Activated CD4-positive, alpha-beta T cell treated with anti-CD3 and anti-CD28 coated beads, Interleukin-2, Interleukin-6, amounts not matched to agents 100 ng/mL and 50 ng/mL, durations not matched to agents 16 hours and 8 hours (primary cell): ENCODE measurements at regions not wholly inside any gene's neighbourhood (a gene's known extent, or its start where the extent isn't known, plus 50 kb on each side); places are given as distances from the start of the nearest gene placed in this dataset.
"Not testable (repeated sequence)": the region's sequence is repeated elsewhere in the genome, so short reads cannot be mapped to it uniquely, and the experiment has no call there.

ENCODE experiments used
- DNase-seq: peaks from one replicate; pipeline ENCODE4 v3.0.0-alpha.2; 2020

GRCh38 chr1:95536501-95536900 lies 302.5 kb downstream of the RWDD3 start:
- no peak for DNase-seq

GRCh38 chr1:95537176-95537575 lies 303.2 kb downstream of the RWDD3 start:
- no peak for DNase-seq

GRCh38 chr1:95538242-95538641 lies 304.2 kb downstream of the RWDD3 start:
- not testable (repeated sequence) for DNase-seq

- DNase-seq = no peak
These were observed 308.9 kb downstream of the RWDD3 start for GRCh38 chr1:95542936-95543335.

GRCh38 chr1:95547005-95547404 lies 313.0 kb downstream of the RWDD3 start:
- DNase-seq = no peak

- no peak for DNase-seq
These were observed 314.2 kb downstream of the RWDD3 start for GRCh38 chr1:95548211-95548610.

- DNase-seq = no peak
These were observed 317.2 kb downstream of the RWDD3 start for GRCh38 chr1:95551201-95551600.

GRCh38 chr1:95553595-95553994 lies 319.6 kb downstream of the RWDD3 start:
- no peak for DNase-seq

- DNase-seq = no peak
These were observed 320.4 kb downstream of the RWDD3 start for GRCh38 chr1:95554408-95554807.

- DNase-seq = no peak
These were observed 324.8 kb downstream of the RWDD3 start for GRCh38 chr1:95558791-95559190.

GRCh38 chr1:95561346-95561745 lies 327.3 kb downstream of the RWDD3 start:
- DNase-seq = no peak

GRCh38 chr1:95562230-95562629 lies 328.2 kb downstream of the RWDD3 start:
- no peak for DNase-seq

- DNase-seq = no peak
These were observed 338.0 kb downstream of the RWDD3 start for GRCh38 chr1:95572002-95572401.

GRCh38 chr1:95572962-95573361 lies 339.0 kb downstream of the RWDD3 start:
- no peak for DNase-seq

GRCh38 chr1:95575291-95575690 lies 341.3 kb downstream of the RWDD3 start:
- DNase-seq = no peak

- DNase-seq = no peak
These were observed 344.5 kb downstream of the RWDD3 start for GRCh38 chr1:95578462-95578861.

GRCh38 chr1:95582191-95582590 lies 348.2 kb downstream of the RWDD3 start:
- no peak for DNase-seq

GRCh38 chr1:95582746-95583145 lies 348.7 kb downstream of the RWDD3 start:
- no peak for DNase-seq

- no peak for DNase-seq
These were observed 349.7 kb downstream of the RWDD3 start for GRCh38 chr1:95583661-95584210.

- DNase-seq = no peak
These were observed 350.3 kb downstream of the RWDD3 start for GRCh38 chr1:95584315-95584714.

GRCh38 chr1:95604771-95605170 lies 370.8 kb downstream of the RWDD3 start:
- no peak for DNase-seq

- no peak for DNase-seq
These were observed 380.2 kb downstream of the RWDD3 start for GRCh38 chr1:95614197-95614596.

- DNase-seq = no peak
These were observed 381.4 kb downstream of the RWDD3 start for GRCh38 chr1:95615421-95615820.

- DNase-seq = no peak
These were observed 386.1 kb downstream of the RWDD3 start for GRCh38 chr1:95620076-95620475.

- no peak for DNase-seq
These were observed 388.6 kb downstream of the RWDD3 start for GRCh38 chr1:95622609-95623008.

GRCh38 chr1:95625224-95625623 lies 391.2 kb downstream of the RWDD3 start:
- no peak for DNase-seq
